Gastroesophageal sphincter (tissue), 4 donors: ENCODE measurements at regions not wholly inside any gene's neighbourhood (a gene's known extent, or its start where the extent isn't known, plus 50 kb on each side); places are given as distances from the start of the nearest gene placed in this dataset.

Experiments used
- ATAC-seq: fragments of 150-250 bp; one replicate; pipeline ENCODE4 v1.9.1; 2016; ENCODE audit warnings: mild to moderate bottlenecking, moderate library complexity
- H3K27ac ChIP-seq, 4 donors: fragments of 200-600 bp; sonication (generic) in 3 of 4; 1 replicate in 3 of 4; 2 replicates in 1 of 4; pipeline ENCODE4 v1.5.1; 2016 to 2019
- H3K27me3 ChIP-seq: fragments of 200-600 bp; sonication (generic); one replicate; pipeline ENCODE4 v1.5.1; 2019
- H3K36me3 ChIP-seq, 2 donors: fragments of 200-600 bp; sonication (generic); one replicate each; pipeline ENCODE4 v1.5.1; 2019; ENCODE audit warnings: control low read depth in 1 of 2
- H3K4me1 ChIP-seq, 3 donors: fragments of 200-600 bp; sonication (generic); 1 replicate in 2 of 3; 2 replicates in 1 of 3; pipeline ENCODE4 v1.5.1; 2016 to 2019; ENCODE audit warnings: control low read depth in 2 of 3
- H3K4me3 ChIP-seq, 2 donors: fragments of 200-600 bp; sonication (generic); one replicate each; pipeline ENCODE4 v1.5.1; 2019; ENCODE audit warnings: mild to moderate bottlenecking in 1 of 2, moderate library complexity in 1 of 2
- H3K9me3 ChIP-seq, 3 donors: fragments of 200-600 bp; sonication (generic); one replicate each; pipeline ENCODE4 v1.5.1; 2017 to 2019; ENCODE audit warnings: control low read depth in 2 of 3
- CTCF ChIP-seq, 4 experiments: fragments of 200-600 bp in 2 of 4; fragments of 450-650 bp in 2 of 4; sonication (generic) in 1 of 4; IDR thresholded peaks; one replicate each; pipeline ENCODE4 v1.5.1; 2017 to 2019; ENCODE audit warnings: antibody characterized with exemption in 4 of 4, mild to moderate bottlenecking in 2 of 4, moderate library complexity in 2 of 4
- EP300 ChIP-seq: sonication (generic); formaldehyde crosslinking; IDR thresholded peaks from one replicate; pipeline ENCODE4 v1.6.1; 2017; ENCODE audit warnings: antibody characterized with exemption, mild to moderate bottlenecking
- POLR2A ChIP-seq, 2 donors: fragments of 450-650 bp; IDR thresholded peaks; one replicate each; pipeline ENCODE4 v1.6.1; 2017; ENCODE audit warnings: antibody characterized with exemption in 2 of 2, mild to moderate bottlenecking in 2 of 2, moderate library complexity in 1 of 2
- POLR2AphosphoS5 ChIP-seq: sonication (generic); formaldehyde crosslinking; IDR thresholded peaks from one replicate; pipeline ENCODE4 v1.6.1; 2017; ENCODE audit warnings: antibody characterized with exemption
- WGBS, 2 donors: methylation state at CpG; one replicate each; pipeline ENCODE4 v1.1.5; 2018; ENCODE audit warnings: low coverage in 1 of 2; 5-methylcytosine and 5-hydroxymethylcytosine counted together

GRCh38 chrX:39560271-39560670 lies 537.5 kb downstream of the BCOR start:
- 71% methylated on average over 4 of the region's 12 CpGs; no CpG with 5 or more reads in 1 of the 2 donors for WGBS, 2 donors
- TF ChIP-seq POLR2A (IDR thresholded peaks at IDR 0.05) (no peak), EP300 (no peak), CTCF (IDR thresholded peaks at IDR 0.05) (no peak), POLR2AphosphoS5 (no peak)
- Histone ChIP-seq H3K4me3 (no peak overlapping the region), H3K36me3 (no peaks in the 10 kb centered on the region), H3K27ac (no peak overlapping the region), H3K9me3 (no peaks in the 10 kb centered on the region), H3K27me3 (no peaks in the 10 kb centered on the region), H3K4me1 (no peaks in the 10 kb centered on the region)
- ATAC-seq: no peak

- no peaks in the 10 kb centered on the region for H3K27me3 ChIP-seq
- H3K27ac ChIP-seq: no peak overlapping the region
- no peak for ATAC-seq
- no peaks in the 10 kb centered on the region for H3K4me1 ChIP-seq
- H3K4me3 ChIP-seq: no peak overlapping the region
- TF ChIP-seq EP300: no peak
- TF ChIP-seq POLR2AphosphoS5: no peak
- no peak for TF ChIP-seq POLR2A (IDR thresholded peaks at IDR 0.05)
- TF ChIP-seq CTCF (IDR thresholded peaks at IDR 0.05): no peak
- H3K9me3 ChIP-seq: no peaks in the 10 kb centered on the region
- H3K36me3 ChIP-seq: no peaks in the 10 kb centered on the region
Measured at GRCh38 chrX:39563178-39563577, 534.6 kb downstream of the BCOR start.

- ATAC-seq: no peak
- TF ChIP-seq POLR2AphosphoS5 (no peak), EP300 (no peak), CTCF (IDR thresholded peaks at IDR 0.05) (no peak), POLR2A (IDR thresholded peaks at IDR 0.05) (no peak)
- H3K27ac ChIP-seq: no peak overlapping the region
- 60 to 78% methylated on average over 1 to 3 of the region's 3 CpGs for WGBS, 2 donors
- no peaks in the 10 kb centered on the region for H3K4me1 ChIP-seq
- H3K27me3 ChIP-seq: no peaks in the 10 kb centered on the region
- H3K4me3 ChIP-seq: no peak overlapping the region
- no peaks in the 10 kb centered on the region for H3K9me3 ChIP-seq
- H3K36me3 ChIP-seq: no peaks in the 10 kb centered on the region
Measured at GRCh38 chrX:39564751-39565150, 533.0 kb downstream of the BCOR start.

- Histone ChIP-seq H3K4me3 (no peak overlapping the region), H3K27ac (no peak overlapping the region), H3K36me3 (no peaks in the 10 kb centered on the region), H3K9me3 (no peaks in the 10 kb centered on the region), H3K27me3 (no peaks in the 10 kb centered on the region), H3K4me1 (no peaks in the 10 kb centered on the region)
- TF ChIP-seq POLR2A (IDR thresholded peaks at IDR 0.05) (no peak), CTCF (IDR thresholded peaks at IDR 0.05) (no peak)
- no peak for ATAC-seq
- WGBS, 2 donors: no CpG with 5 or more reads among the region's 3 CpGs
Measured at GRCh38 chrX:39574178-39574577, 523.6 kb downstream of the BCOR start.

GRCh38 chrX:39576041-39576872 lies 521.5 kb downstream of the BCOR start:
- ATAC-seq: peak; percentile 22
- no peak overlapping the region for H3K4me3 ChIP-seq
- H3K9me3 ChIP-seq: no peaks in the 10 kb centered on the region
- H3K27me3 ChIP-seq: no peaks in the 10 kb centered on the region
- WGBS, 2 donors: 61 to 74% methylated on average over 6 to 8 of the region's 28 CpGs
- TF ChIP-seq POLR2AphosphoS5 (no peak), POLR2A (IDR thresholded peaks at IDR 0.05) (no peak), CTCF (IDR thresholded peaks at IDR 0.05) (no peak), EP300 (no peak)
- no peak overlapping the region for H3K27ac ChIP-seq
- H3K4me1 ChIP-seq: no peaks in the 10 kb centered on the region
- no peaks in the 10 kb centered on the region for H3K36me3 ChIP-seq
